ENCODE measurements at regions not wholly inside any gene's neighbourhood (a gene's known extent, or its start where the extent isn't known, plus 50 kb on each side); places are given as distances from the start of the nearest gene placed in this dataset.
"Not testable (repeated sequence)": the region's sequence is repeated elsewhere in the genome, so short reads cannot be mapped to it uniquely, and the experiment has no call there.

- H3K4me1 Mint-ChIP-seq: no peaks in the 10 kb centered on the region
- no peak overlapping the region for H3K27ac Mint-ChIP-seq
- H3K9me3 Mint-ChIP-seq: no peaks in the 10 kb centered on the region
- peaks cover 38% of the 10 kb centered on the region for H3K27me3 Mint-ChIP-seq
- H3K4me3 Mint-ChIP-seq: no peak overlapping the region
- no peaks in the 10 kb centered on the region for H3K36me3 Mint-ChIP-seq
Observed at GRCh38 chr17:49898366-49899190, 50.7 kb upstream of the TAC4 start.

- H3K4me1 Mint-ChIP-seq: no peaks in the 10 kb centered on the region
- peaks cover 36% of the 10 kb centered on the region for H3K27me3 Mint-ChIP-seq
- H3K36me3 Mint-ChIP-seq: no peaks in the 10 kb centered on the region
- no peak overlapping the region for H3K4me3 Mint-ChIP-seq
- H3K9me3 Mint-ChIP-seq: no peaks in the 10 kb centered on the region
- H3K27ac Mint-ChIP-seq: no peak overlapping the region
Observed at GRCh38 chr17:49899191-49899485, 51.3 kb upstream of the TAC4 start.

- Mint-ChIP-seq H3K36me3 (no peaks in the 10 kb centered on the region), H3K4me3 (no peak overlapping the region), H3K27me3 (peaks cover 39% of the 10 kb centered on the region), H3K27ac (no peak overlapping the region), H3K4me1 (no peaks in the 10 kb centered on the region), H3K9me3 (no peaks in the 10 kb centered on the region)
Observed at GRCh38 chr17:49899588-49899987, 51.7 kb upstream of the TAC4 start.

GRCh38 chr17:49900801-49901200, 52.9 kb upstream of the TAC4 start:
- H3K9me3 Mint-ChIP-seq, H3K4me3 Mint-ChIP-seq, H3K36me3 Mint-ChIP-seq, H3K27ac Mint-ChIP-seq, H3K4me1 Mint-ChIP-seq: not testable (repeated sequence)
- H3K27me3 Mint-ChIP-seq: peaks cover 44% of the 10 kb centered on the region

- no peak overlapping the region for H3K27ac Mint-ChIP-seq
- no peaks in the 10 kb centered on the region for H3K9me3 Mint-ChIP-seq
- H3K27me3 Mint-ChIP-seq: peaks cover 44% of the 10 kb centered on the region
- H3K36me3 Mint-ChIP-seq: no peaks in the 10 kb centered on the region
- no peaks in the 10 kb centered on the region for H3K4me1 Mint-ChIP-seq
- H3K4me3 Mint-ChIP-seq: no peak overlapping the region
Observed at GRCh38 chr17:49901460-49902331, 53.8 kb upstream of the TAC4 start.

- Mint-ChIP-seq H3K4me3 (no peak overlapping the region), H3K4me1 (no peaks in the 10 kb centered on the region), H3K36me3 (no peaks in the 10 kb centered on the region), H3K9me3 (no peaks in the 10 kb centered on the region), H3K27ac (no peak overlapping the region), H3K27me3 (peaks cover 49% of the 10 kb centered on the region)
Observed at GRCh38 chr17:49903523-49903922, 55.7 kb upstream of the TAC4 start.

GRCh38 chr17:49904893-49905292, 57.0 kb upstream of the TAC4 start:
- Mint-ChIP-seq H3K9me3 (no peaks in the 10 kb centered on the region), H3K4me1 (peaks cover 3% of the 10 kb centered on the region), H3K36me3 (no peaks in the 10 kb centered on the region), H3K4me3 (no peak overlapping the region), H3K27ac (no peak overlapping the region), H3K27me3 (peaks cover 59% of the 10 kb centered on the region)

GRCh38 chr17:49906531-49907136, 58.8 kb upstream of the TAC4 start:
- H3K4me1 Mint-ChIP-seq: peaks cover 10% of the 10 kb centered on the region
- H3K27me3 Mint-ChIP-seq: peaks cover 58% of the 10 kb centered on the region
- no peaks in the 10 kb centered on the region for H3K9me3 Mint-ChIP-seq
- H3K36me3 Mint-ChIP-seq: no peaks in the 10 kb centered on the region
- no peak overlapping the region for H3K27ac Mint-ChIP-seq
- no peak overlapping the region for H3K4me3 Mint-ChIP-seq

- Mint-ChIP-seq H3K27me3 (peaks cover 61% of the 10 kb centered on the region), H3K4me3 (no peak overlapping the region), H3K4me1 (peaks cover 10% of the 10 kb centered on the region), H3K36me3 (no peaks in the 10 kb centered on the region), H3K27ac (no peak overlapping the region), H3K9me3 (no peaks in the 10 kb centered on the region)
Observed at GRCh38 chr17:49907279-49907678, 59.4 kb upstream of the TAC4 start.

GRCh38 chr17:49908782-49909714, 59.9 kb upstream of the DLX4 start:
- Mint-ChIP-seq H3K9me3 (no peaks in the 10 kb centered on the region), H3K4me3 (no peak overlapping the region), H3K27me3 (peaks cover 52% of the 10 kb centered on the region), H3K27ac (no peak overlapping the region), H3K4me1 (peaks cover 10% of the 10 kb centered on the region), H3K36me3 (no peaks in the 10 kb centered on the region)

GRCh38 chr17:49910094-49910857, 58.7 kb upstream of the DLX4 start:
- Mint-ChIP-seq H3K36me3 (no peaks in the 10 kb centered on the region), H3K9me3 (no peaks in the 10 kb centered on the region), H3K27ac (no peak overlapping the region), H3K4me3 (peak overlapping the region; percentile 72), H3K4me1 (peaks cover 10% of the 10 kb centered on the region), H3K27me3 (peaks cover 44% of the 10 kb centered on the region)

GRCh38 chr17:49910858-49911204, 58.2 kb upstream of the DLX4 start:
- H3K27me3 Mint-ChIP-seq: peaks cover 43% of the 10 kb centered on the region
- H3K4me1 Mint-ChIP-seq: peaks cover 10% of the 10 kb centered on the region
- H3K9me3 Mint-ChIP-seq: no peaks in the 10 kb centered on the region
- H3K27ac Mint-ChIP-seq: no peak overlapping the region
- H3K36me3 Mint-ChIP-seq: no peaks in the 10 kb centered on the region
- peak overlapping the region; percentile 72 for H3K4me3 Mint-ChIP-seq

GRCh38 chr17:49911719-49912118, 57.3 kb upstream of the DLX4 start:
- peaks cover 10% of the 10 kb centered on the region for H3K4me1 Mint-ChIP-seq
- H3K36me3 Mint-ChIP-seq: no peaks in the 10 kb centered on the region
- no peaks in the 10 kb centered on the region for H3K9me3 Mint-ChIP-seq
- no peak overlapping the region for H3K27ac Mint-ChIP-seq
- no peak overlapping the region for H3K4me3 Mint-ChIP-seq
- peaks cover 41% of the 10 kb centered on the region for H3K27me3 Mint-ChIP-seq

- H3K27ac Mint-ChIP-seq: no peak overlapping the region
- H3K4me3 Mint-ChIP-seq: no peak overlapping the region
- H3K36me3 Mint-ChIP-seq: no peaks in the 10 kb centered on the region
- H3K9me3 Mint-ChIP-seq: no peaks in the 10 kb centered on the region
- peaks cover 36% of the 10 kb centered on the region for H3K27me3 Mint-ChIP-seq
- peaks cover 10% of the 10 kb centered on the region for H3K4me1 Mint-ChIP-seq
Observed at GRCh38 chr17:49913226-49914095, 55.5 kb upstream of the DLX4 start.

Measured in activated naive CD4-positive, alpha-beta T cell treated with anti-CD3 and anti-CD28 coated beads, Interleukin-2, amount 50 U/mL, for 24 hours (primary cell).